A549 (cell line): ENCODE measurements at regions not wholly inside any gene's neighbourhood (a gene's known extent, or its start where the extent isn't known, plus 50 kb on each side); places are given as distances from the start of the nearest gene placed in this dataset.

ENCODE experiments used
- BCL3 ChIP-seq: fragments of >200 bp; sonication (Bioruptor Twin); formaldehyde crosslinking; IDR thresholded peaks from 3 replicates; pipeline ENCODE4 v1.6.1; 2016
- CTCF ChIP-seq: fragments of >200 bp; sonication (Bioruptor Twin); formaldehyde crosslinking; IDR thresholded peaks from 3 replicates; pipeline ENCODE4 v1.5.1; 2016
- EP300 ChIP-seq, 2 experiments: fragments of >200 bp; sonication (Bioruptor Twin); formaldehyde crosslinking; IDR thresholded peaks; 2 replicates in 1 of 2; 3 replicates in 1 of 2; pipeline ENCODE4 v1.6.1; 2016 to 2017
- SMC3 ChIP-seq: fragments of >200 bp; sonication (Bioruptor Twin); formaldehyde crosslinking; IDR thresholded peaks from 3 replicates; pipeline ENCODE4 v1.6.1; 2018; ENCODE audit warnings: inconsistent platforms

- TF ChIP-seq CTCF (no peak), EP300 (IDR thresholded peaks at IDR 0.05) (no peak), BCL3 (no peak), SMC3 (no peak)
Observed at GRCh38 chr3:8421711-8422110, 79.9 kb upstream of the LMCD1 start.
